Activated effector memory CD4-positive, alpha-beta T cell treated with Interleukin-2 at 50 U/mL for 16 hours (primary cell): ENCODE measurements at regions not wholly inside any gene's neighbourhood (a gene's known extent, or its start where the extent isn't known, plus 50 kb on each side); places are given as distances from the start of the nearest gene placed in this dataset.
"Not testable (repeated sequence)": the region's sequence is repeated elsewhere in the genome, so short reads cannot be mapped to it uniquely, and the experiment has no call there.

Source experiments
- DNase-seq: peaks from one replicate; pipeline ENCODE4 v3.0.0-alpha.2; 2020

DNA sequence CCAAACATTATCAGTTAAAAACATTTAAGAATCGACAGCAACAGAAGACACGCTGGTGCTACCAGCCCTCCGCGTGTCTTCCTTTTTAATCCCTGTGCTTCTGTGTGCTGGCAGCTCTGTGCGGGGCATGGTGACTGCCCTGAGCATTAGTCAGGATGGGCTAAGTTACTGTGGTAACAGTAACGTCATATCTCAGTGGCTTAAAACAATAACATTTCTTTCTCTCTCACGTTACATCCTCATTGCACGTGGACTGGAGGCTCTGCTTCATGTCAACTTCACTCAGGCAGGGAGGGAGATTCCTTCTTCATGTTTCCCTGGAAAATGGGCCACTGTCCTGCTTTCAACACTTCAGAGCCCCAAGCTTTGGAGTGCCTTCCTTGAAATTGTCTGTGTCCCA is 378.5 kb downstream of the CCSER2 start:
- no peak for DNase-seq

DNA sequence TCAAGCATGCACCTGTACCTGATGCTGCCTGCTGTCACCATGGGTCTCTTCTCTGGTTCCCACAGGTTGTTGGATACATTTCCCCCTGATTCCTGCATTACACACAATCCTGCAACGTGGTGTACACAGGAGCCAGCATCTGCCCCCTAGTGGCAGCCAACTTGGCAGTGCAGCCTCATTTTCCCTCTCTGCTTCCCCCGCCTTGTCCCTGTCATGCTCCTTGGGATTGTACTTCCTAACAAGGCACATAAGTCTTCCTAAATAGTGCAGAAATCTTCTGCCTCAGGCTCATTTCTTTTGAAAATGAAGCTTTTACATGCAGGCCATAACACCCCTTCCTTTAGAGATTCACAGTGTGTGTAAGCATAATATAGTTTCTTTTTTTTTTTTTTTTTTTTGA is 387.5 kb downstream of the CCSER2 start:
- DNase-seq, result no peak

- DNase-seq, result no peak
Observed at GRCh38 chr10:84718877-84719616, 390.7 kb downstream of the CCSER2 start.

- DNase-seq, result no peak
Observed at GRCh38 chr10:84719687-84720086, 391.3 kb downstream of the CCSER2 start.

GRCh38 chr10:84727398-84727797 is 399.0 kb downstream of the CCSER2 start:
- DNase-seq, result no peak

GRCh38 chr10:84739126-84739525 is 410.7 kb downstream of the CCSER2 start:
- not testable (repeated sequence) for DNase-seq

DNA sequence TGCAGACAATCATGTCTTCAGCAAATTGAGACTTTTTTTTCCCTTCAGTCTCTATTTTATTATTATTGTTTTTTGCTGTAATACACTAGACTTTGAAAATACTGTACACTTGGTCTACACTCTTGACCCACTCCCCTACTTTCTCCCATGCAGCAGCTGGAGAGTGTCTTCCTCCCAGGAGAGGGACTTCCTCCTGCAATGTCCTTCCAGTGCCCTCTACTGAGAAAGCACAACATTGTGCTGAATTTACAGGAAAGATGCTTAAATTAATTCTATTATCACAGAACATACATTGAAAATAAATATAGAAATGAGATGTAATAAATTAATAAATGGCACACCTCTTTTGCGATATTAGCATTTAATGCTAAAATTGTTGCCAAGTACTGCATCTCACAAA is 411.3 kb downstream of the CCSER2 start:
- DNase-seq, result no peak

- DNase-seq, result no peak
Observed at GRCh38 chr10:84743483-84743882, 415.1 kb downstream of the CCSER2 start.

- no peak for DNase-seq
Observed at GRCh38 chr10:84755311-84755710, 426.9 kb downstream of the CCSER2 start.

DNA sequence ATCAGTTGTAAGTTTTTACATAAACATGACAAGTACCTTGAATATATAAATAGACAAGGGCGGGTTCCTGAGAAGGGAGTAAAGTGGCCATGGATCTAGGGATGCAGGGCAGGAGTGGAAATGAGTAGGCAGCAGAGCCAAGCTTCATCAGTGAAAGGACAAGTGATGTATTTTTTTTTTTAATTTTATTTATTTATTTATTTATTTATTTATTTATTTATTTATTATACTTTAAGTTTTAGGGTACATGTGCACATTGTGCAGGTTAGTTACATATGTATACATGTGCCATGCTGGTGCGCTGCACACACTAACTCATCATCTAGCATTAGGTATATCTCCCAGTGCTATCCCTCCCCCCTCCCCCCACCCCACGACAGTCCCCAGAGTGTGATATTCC is 428.3 kb downstream of the CCSER2 start:
- DNase-seq, result not testable (repeated sequence)

DNA sequence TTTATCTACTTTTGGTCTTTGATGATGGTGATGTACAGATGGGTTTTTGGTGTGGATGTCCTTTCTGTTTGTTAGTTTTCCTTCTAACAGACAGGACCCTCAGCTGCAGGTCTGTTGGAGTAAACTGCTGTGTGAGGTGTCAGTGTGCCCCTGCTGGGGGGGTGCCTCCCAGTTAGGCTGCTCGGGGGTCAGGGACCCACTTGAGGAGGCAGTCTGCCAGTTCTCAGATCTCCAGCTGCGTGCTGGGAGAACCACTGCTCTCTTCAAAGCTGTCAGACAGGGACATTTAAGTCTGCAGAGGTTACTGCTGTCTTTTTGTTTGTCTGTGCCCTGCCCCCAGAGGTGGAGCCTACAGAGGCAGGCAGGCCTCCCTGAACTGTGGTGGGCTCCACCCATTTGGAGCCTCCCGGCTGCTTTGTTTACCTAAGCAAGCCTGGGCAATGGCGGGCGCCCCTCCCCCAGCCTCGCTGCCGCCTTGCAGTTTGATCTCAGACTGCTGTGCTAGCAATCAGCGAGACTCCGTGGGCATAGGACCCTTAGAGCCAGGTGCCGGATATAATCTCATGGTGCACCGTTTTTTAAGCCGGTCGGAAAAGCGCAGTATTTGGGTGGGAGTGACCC is 433.7 kb downstream of the CCSER2 start:
- not testable (repeated sequence) for DNase-seq

DNA sequence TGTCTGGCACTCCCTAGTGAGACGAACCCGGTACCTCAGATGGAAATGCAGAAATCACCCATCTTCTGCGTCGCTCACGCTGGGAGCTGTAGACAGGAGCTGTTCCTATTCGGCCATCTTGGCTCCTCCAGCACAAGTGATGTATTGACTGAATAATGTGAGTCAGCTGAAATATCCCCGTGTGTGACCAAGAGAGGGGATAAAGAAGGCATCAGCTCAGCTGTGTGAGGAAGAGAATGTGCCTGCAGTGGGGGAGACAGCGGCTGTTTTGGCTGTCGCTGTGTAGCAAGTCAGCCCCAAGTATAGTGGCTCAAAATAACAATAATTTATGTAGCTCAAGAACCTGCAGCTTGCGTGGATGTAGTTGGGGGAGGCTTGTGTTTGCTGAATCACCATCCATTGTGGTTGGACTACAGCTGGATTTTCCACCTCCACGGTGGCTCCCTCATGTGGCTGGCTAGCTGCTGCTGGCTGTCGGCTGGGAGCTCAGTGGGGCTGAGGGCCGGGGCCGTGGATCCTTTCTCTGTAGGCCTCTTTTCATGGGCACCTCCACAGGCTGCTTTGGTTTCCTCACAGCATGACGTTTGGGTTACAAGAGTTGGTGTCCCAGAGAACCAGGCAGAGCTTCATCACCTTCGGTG is 434.5 kb downstream of the CCSER2 start:
- DNase-seq, result no peak

GRCh38 chr10:84763965-84764364 is 435.6 kb downstream of the CCSER2 start:
- no peak for DNase-seq

DNA sequence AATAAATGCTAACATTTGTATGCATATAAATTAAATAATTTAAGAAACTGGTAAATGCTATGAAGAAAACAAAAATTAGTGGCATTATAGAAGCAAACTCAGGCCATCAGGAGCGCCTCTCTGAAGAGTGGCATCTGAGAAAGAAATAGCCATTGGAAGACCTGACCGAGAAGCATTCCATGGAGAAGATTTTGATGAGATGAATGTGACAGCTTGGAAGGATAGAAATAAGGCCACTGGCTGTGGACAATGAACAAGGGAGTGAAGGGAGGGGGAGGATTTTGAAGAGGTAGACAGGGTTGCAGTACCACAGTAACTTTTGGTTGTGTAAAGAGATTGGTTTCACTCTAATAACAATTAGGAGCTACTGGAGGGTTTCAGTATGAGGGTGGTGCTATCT is 436.7 kb downstream of the CCSER2 start:
- DNase-seq, result no peak

DNA sequence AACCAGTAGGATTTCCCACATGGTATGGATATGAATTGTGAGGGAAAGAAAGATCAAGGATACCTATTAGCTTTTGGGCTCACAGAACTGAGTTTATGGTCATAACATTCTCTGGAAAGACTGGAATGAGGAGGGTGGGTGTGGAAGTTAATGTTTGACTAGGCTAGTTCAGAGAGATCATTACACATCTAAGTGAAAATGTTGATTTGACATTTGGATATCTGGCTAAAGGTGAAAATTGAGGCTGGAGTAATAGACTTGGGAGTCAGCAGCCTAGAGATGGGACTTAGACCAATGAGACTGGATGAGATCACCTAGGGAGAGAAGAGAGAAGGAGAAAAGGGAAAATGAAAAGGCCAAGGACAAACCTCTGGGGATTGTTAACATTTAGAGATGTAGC is 437.3 kb downstream of the CCSER2 start:
- DNase-seq, result no peak

DNA sequence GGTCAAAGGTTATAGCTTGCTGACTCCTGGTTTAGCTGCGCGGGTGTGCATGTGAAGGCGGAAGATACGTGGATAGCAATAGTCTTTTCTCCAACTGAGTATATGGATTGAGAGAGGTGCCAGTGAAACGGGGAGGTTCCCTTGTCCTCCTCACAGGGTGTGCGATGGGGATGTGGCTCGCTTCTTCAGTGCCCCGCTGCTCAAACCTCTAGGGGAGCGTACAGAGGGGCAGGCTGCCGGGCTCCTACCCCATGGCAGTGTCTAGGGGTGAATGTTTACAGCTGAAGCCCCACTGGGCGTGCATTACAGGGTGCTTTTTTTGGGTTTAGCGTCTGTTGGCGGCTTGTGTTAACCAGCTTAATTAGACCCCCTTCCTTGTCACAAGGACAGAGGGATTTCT is 438.5 kb downstream of the CCSER2 start:
- DNase-seq, result no peak

GRCh38 chr10:84768132-84768531 is 439.7 kb downstream of the CCSER2 start:
- no peak for DNase-seq

- no peak for DNase-seq
Observed at GRCh38 chr10:84770824-84771223, 442.4 kb downstream of the CCSER2 start.

- no peak for DNase-seq
Observed at GRCh38 chr10:84783386-84783785, 455.0 kb downstream of the CCSER2 start.

DNA sequence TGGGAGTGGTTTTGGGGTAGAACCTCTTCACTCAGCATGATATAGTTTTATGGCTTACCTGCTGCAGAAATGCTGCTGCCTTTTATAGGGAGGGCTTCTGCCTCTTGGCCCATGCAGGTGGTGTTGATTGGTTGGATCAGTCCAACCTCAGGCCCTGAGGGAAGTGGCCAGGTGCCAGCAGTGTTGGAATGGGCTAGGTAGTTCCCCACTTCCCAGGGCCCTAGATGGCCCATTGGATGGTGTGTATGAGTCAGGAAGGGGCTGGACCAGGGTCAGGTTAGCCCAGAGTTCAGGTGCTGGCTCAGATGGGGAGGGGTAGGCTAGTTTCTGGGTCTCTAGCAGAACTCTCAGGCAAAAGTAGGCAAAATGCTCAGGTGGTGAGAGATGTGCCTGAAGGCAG is 455.5 kb downstream of the CCSER2 start:
- DNase-seq, result no peak

DNA sequence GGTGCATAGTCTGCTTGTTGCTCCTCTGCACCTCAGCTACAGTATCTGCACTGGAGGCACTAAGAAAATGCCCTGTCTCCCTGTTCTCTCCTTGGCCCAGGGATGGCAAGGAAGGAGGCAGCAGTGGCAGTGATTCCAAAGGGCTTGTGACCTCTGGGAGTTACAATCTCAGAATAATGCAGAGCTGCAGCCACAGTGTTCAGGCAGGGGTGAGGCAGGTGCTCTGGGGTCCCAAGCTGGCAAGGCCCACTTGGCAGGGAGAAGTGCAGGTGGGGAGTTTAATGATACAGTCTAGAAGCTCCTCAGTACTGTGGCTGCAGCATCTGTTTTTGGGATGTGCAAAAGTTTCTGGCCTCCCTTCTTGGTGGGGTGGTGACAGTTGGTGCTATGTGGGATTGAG is 456.4 kb downstream of the CCSER2 start:
- DNase-seq, result no peak

DNA sequence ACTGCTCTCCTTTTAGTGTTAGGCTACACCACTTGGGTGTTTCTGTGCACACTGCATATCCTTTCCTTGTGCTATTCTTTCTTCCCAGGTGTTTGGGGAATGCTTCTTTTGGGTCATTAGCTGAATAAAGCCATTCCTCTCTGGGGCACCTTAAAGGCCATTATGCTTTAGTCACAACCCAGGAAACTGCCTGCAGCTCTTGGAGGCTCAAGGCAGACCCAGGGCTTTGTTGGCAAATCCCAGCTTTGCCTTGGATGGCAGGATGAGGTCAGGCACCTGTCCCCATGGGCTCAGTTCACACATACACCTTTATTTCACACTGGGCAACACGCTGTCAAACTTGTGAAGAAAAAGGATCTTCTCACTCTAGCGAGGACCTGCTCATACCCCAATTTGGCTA is 460.6 kb downstream of the CCSER2 start:
- no peak for DNase-seq

GRCh38 chr10:84798312-84798711 is 469.9 kb downstream of the CCSER2 start:
- DNase-seq, result no peak

- no peak for DNase-seq
Observed at GRCh38 chr10:84801156-84801555, 472.8 kb downstream of the CCSER2 start.
